Stimulated activated CD4-positive, alpha-beta T cell treated with anti-CD3 and anti-CD28 coated beads, Interleukin-15, amount 100 ng/mL, for 48 hours (primary cell): ENCODE measurements at regions not wholly inside any gene's neighbourhood (a gene's known extent, or its start where the extent isn't known, plus 50 kb on each side); places are given as distances from the start of the nearest gene placed in this dataset.
"Not testable (repeated sequence)": the region's sequence is repeated elsewhere in the genome, so short reads cannot be mapped to it uniquely, and the experiment has no call there.

Experiments used
- DNase-seq, 2 donors: peaks; one replicate each; pipeline ENCODE4 v3.0.0-alpha.2; 2020; ENCODE audit warnings: low read depth in 2 of 2

- DNase-seq = no peak
These were observed 50.5 kb upstream of the OTOS start for GRCh38 chr2:240191001-240191400.

GRCh38 chr2:240192661-240193060 is 52.2 kb upstream of the OTOS start:
- no peak for DNase-seq

GRCh38 chr2:240194341-240194762 is 53.9 kb upstream of the OTOS start:
- not testable (repeated sequence) for DNase-seq

- no peak for DNase-seq
These were observed 54.9 kb upstream of the OTOS start for GRCh38 chr2:240195316-240195861.

GRCh38 chr2:240196716-240197461 is 56.4 kb upstream of the OTOS start:
- no peak for DNase-seq

- DNase-seq = no peak
These were observed 57.1 kb upstream of the OTOS start for GRCh38 chr2:240197462-240198139.

GRCh38 chr2:240198226-240198625 is 57.8 kb upstream of the OTOS start:
- no peak for DNase-seq

GRCh38 chr2:240199133-240199870 is 58.8 kb upstream of the OTOS start:
- DNase-seq = no peak

- no peak for DNase-seq
These were observed 60.0 kb upstream of the OTOS start for GRCh38 chr2:240200230-240201051.

- no peak for DNase-seq
These were observed 61.4 kb upstream of the OTOS start for GRCh38 chr2:240201866-240202265.

- no peak for DNase-seq
These were observed 62.1 kb upstream of the OTOS start for GRCh38 chr2:240202586-240202985.

GRCh38 chr2:240203031-240203787 is 62.8 kb upstream of the OTOS start:
- DNase-seq = no peak

- no peak for DNase-seq
These were observed 63.4 kb upstream of the OTOS start for GRCh38 chr2:240203788-240204270.

GRCh38 chr2:240204431-240205276 is 64.2 kb upstream of the OTOS start:
- no peak for DNase-seq

- DNase-seq = peak; percentile 61 to 72
These were observed 64.9 kb upstream of the OTOS start for GRCh38 chr2:240205348-240205747.

GRCh38 chr2:240205772-240206171 is 65.3 kb upstream of the OTOS start:
- DNase-seq = no peak

GRCh38 chr2:240206630-240207029 is 66.2 kb upstream of the OTOS start:
- DNase-seq = no peak

GRCh38 chr2:240207661-240208060 is 67.2 kb upstream of the OTOS start:
- DNase-seq = no peak

GRCh38 chr2:240208096-240208495 is 67.6 kb upstream of the OTOS start:
- no peak for DNase-seq
